K562 (cell line): ENCODE measurements at regions not wholly inside any gene's neighbourhood (a gene's known extent, or its start where the extent isn't known, plus 50 kb on each side); places are given as distances from the start of the nearest gene placed in this dataset.
A peak's percentile ranks its signal among the peaks of the same experiment; 100 is the strongest.

Experiments used
- ATAC-seq: fragments of 200-7000 bp; cut with Tn5 transposase; 3 replicates; pipeline ENCODE4 v1.9.1; 2020; ENCODE audit warnings: moderate library complexity
- BruUV-seq: library from RNA; stranded (reverse); fragments of 400-500 nt; replicated peaks from 2 replicates; lab custom pipeline; 2021; lab: Mats Ljungman, UMichigan
- CTCF ChIA-PET: fragments of 300-600 bp; formaldehyde crosslinking; extraction: SDS; loops from one replicate; lab custom pipeline; 2021; ENCODE audit warnings: low intra/inter-chr PET ratio; lab: Yijun Ruan, JAX
- POLR2A ChIA-PET: fragments of 300-600, 350-650 bp; sonication (Branson Sonifier 250); formaldehyde crosslinking; extraction: SDS; loops from one replicate; lab custom pipeline; 2021; ENCODE audit warnings: antibody characterized with exemption, inconsistent platforms; lab: Yijun Ruan, JAX
- DNase-seq, 4 experiments: peaks; one replicate each; pipeline versions ENCODE4 v3.0.0 to v3.0.0-alpha.2; 2011 to 2018; ENCODE audit warnings: low spot score in 3 of 4, mixed read lengths in 3 of 4; ENCODE audit errors: extremely low read depth in 1 of 4
- FAIRE-seq: peaks from 2 replicates; lab custom pipeline; 2011; peaks lifted over from hg19 to GRCh38; lab: Jason Lieb, UNC
- H2AFZ ChIP-seq: 2 replicates; pipeline ENCODE4 v1.6.0; 2011; ENCODE audit warnings: low read depth, low read length, control low read depth, inconsistent platforms
- H3K27ac ChIP-seq: fragments of 200-600 bp; 3 replicates; pipeline ENCODE4 v1.8.0; 2011; ENCODE audit warnings: low read depth, mild to moderate bottlenecking, control low read depth, inconsistent platforms, low read length, moderate library complexity, mixed read lengths; ENCODE audit errors: extremely low read depth
- H3K27me3 ChIP-seq, 2 experiments: fragments of 300-600 bp in 1 of 2; 2 replicates in 1 of 2; 3 replicates in 1 of 2; pipeline versions ENCODE4 v1.6.0 to v1.8.0; 2011; ENCODE audit warnings: inconsistent platforms in 2 of 2, low read length in 2 of 2, mild to moderate bottlenecking in 1 of 2, mixed read lengths in 1 of 2, moderate library complexity in 1 of 2; ENCODE audit not compliant: control insufficient read depth in 2 of 2, insufficient read depth in 2 of 2
- H3K36me3 ChIP-seq: fragments of 300-600 bp; 3 replicates; pipeline ENCODE4 v1.8.0; 2011; ENCODE audit warnings: mild to moderate bottlenecking, low read length, inconsistent platforms; ENCODE audit not compliant: control insufficient read depth, insufficient read depth
- H3K4me1 ChIP-seq, 2 experiments: fragments of 200-600 bp in 1 of 2; replicated peaks in 1 of 2; 2 replicates in 1 of 2; 3 replicates in 1 of 2; pipeline versions ENCODE4 v1.5.1 to v1.8.0; 2011; ENCODE audit warnings: inconsistent platforms in 2 of 2, low read length in 2 of 2, mild to moderate bottlenecking in 1 of 2, mixed read lengths in 1 of 2, moderate library complexity in 1 of 2; ENCODE audit not compliant: control insufficient read depth in 2 of 2, insufficient read depth in 2 of 2
- H3K4me2 ChIP-seq: 2 replicates; pipeline ENCODE4 v1.6.1; 2011; ENCODE audit warnings: low read length, control low read depth, inconsistent platforms, mixed read lengths; ENCODE audit not compliant: insufficient read depth
- H3K4me3 ChIP-seq: fragments of 200-600 bp; sonication (generic), shearing (Covaris generic); 2 replicates; pipeline ENCODE4 v1.5.1; 2016; ENCODE audit warnings: control low read depth, inconsistent platforms
- H3K79me2 ChIP-seq: fragments of 200-600 bp; 3 replicates; pipeline ENCODE4 v1.8.0; 2011; ENCODE audit warnings: low read length, inconsistent platforms; ENCODE audit not compliant: control insufficient read depth, insufficient read depth
- H3K9ac ChIP-seq, 2 experiments: 2 replicates each; pipeline versions ENCODE4 v1.6.0 to v1.6.1; 2011; ENCODE audit warnings: low read depth in 2 of 2, low read length in 2 of 2, control low read depth in 1 of 2, inconsistent platforms in 1 of 2, mild to moderate bottlenecking in 1 of 2, mixed read lengths in 1 of 2; ENCODE audit not compliant: insufficient read depth in 1 of 2
- H3K9me1 ChIP-seq: one replicate; pipeline ENCODE4 v1.6.0; 2011; ENCODE audit warnings: inconsistent platforms, mild to moderate bottlenecking, low read length, moderate library complexity; ENCODE audit not compliant: control insufficient read depth, insufficient read depth
- H3K9me3 ChIP-seq: replicated peaks from 2 replicates; pipeline ENCODE4 v1.5.1; 2011; ENCODE audit warnings: low read depth, low read length, inconsistent platforms; ENCODE audit not compliant: control insufficient read depth, insufficient read depth
- H4K20me1 ChIP-seq: replicated peaks from 2 replicates; pipeline ENCODE4 v1.6.1; 2011; ENCODE audit warnings: low read length, inconsistent platforms, mixed read lengths; ENCODE audit not compliant: control insufficient read depth, insufficient read depth
- CBFA2T3 ChIP-seq: fragments of 450-650 bp; IDR thresholded peaks from 2 replicates; pipeline ENCODE4 v1.6.1; 2017
- CHD2 ChIP-seq: IDR thresholded peaks from 2 replicates; pipeline ENCODE4 v1.6.1; 2011; ENCODE audit warnings: low read depth, low read length
- MCM3 ChIP-seq: fragments of 450-650 bp; IDR thresholded peaks from 2 replicates; pipeline ENCODE4 v1.6.1; 2016
- PHB2 ChIP-seq: fragments of 450-650 bp; IDR thresholded peaks from 2 replicates; pipeline ENCODE4 v1.6.1; 2017; ENCODE audit warnings: low read depth
- RBM22 ChIP-seq: fragments of 200-400 bp; formaldehyde crosslinking; IDR thresholded peaks from 2 replicates; pipeline ENCODE4 v1.6.1; 2018; ENCODE audit warnings: low read length, low read depth; ENCODE audit not compliant: poor library complexity, severe bottlenecking
- STAT5A ChIP-seq: IDR thresholded peaks from 2 replicates; pipeline ENCODE4 v1.6.1; 2012; ENCODE audit warnings: low read length, inconsistent platforms, borderline replicate concordance
- ZNF124 ChIP-seq: sonication (generic); formaldehyde crosslinking; IDR thresholded peaks from 2 replicates; pipeline ENCODE4 v1.8.1; 2022; ENCODE audit warnings: missing genetic modification reagents
- ZNF146 ChIP-seq: IDR thresholded peaks from one replicate; pipeline ENCODE4 v1.6.1; 2018; ENCODE audit warnings: missing compliant biosample characterization; ENCODE audit not compliant: unreplicated experiment
- ZNF184 ChIP-seq: sonication (generic); formaldehyde crosslinking; IDR thresholded peaks from 2 replicates; pipeline ENCODE4 v1.5.0; 2020; ENCODE audit warnings: missing genetic modification reagents
- ZNF785 ChIP-seq: fragments of 250-450 bp; sonication (Bioruptor Pico); IDR thresholded peaks from 2 replicates; pipeline ENCODE4 v1.4.0; 2020; ENCODE audit warnings: mild to moderate bottlenecking
- WGBS: fragments of 100-300 bp; shearing (Covaris generic); methylation state at CpG from one replicate; pipeline ENCODE4 v1.1.6; 2016; ENCODE audit warnings: low coverage, mixed read lengths; ENCODE audit not compliant: insufficient coverage; ENCODE audit errors: missing lambda C conversion rate; 5-methylcytosine and 5-hydroxymethylcytosine counted together
- in situ Hi-C: fragments of 300-500 bp; cut with MboI; formaldehyde crosslinking; loops from 4 replicates; pipeline ENCODE4 v1.15.0; 2018; ENCODE audit warnings: inconsistent platforms, mixed read lengths
- intact Hi-C: fragments of 100-400 bp; cut with micrococcal nuclease; formaldehyde crosslinking; loops from 2 replicates; pipeline ENCODE4 v1.14.2; 2022
- TF ChIP-seq, protein P1 (sequence below): fragments of 250-450 bp; sonication (Bioruptor Pico); IDR thresholded peaks from 2 replicates; pipeline ENCODE4 v1.8.0; 2021; ENCODE audit warnings: moderate library complexity, mild to moderate bottlenecking, inconsistent platforms
- TF ChIP-seq, protein P2 (sequence below), 2 experiments: fragments of 450-650 bp; formaldehyde crosslinking in 1 of 2; IDR thresholded peaks; 2 replicates each; pipeline versions ENCODE4 v1.4.0 to v1.6.1; 2014 to 2020; ENCODE audit warnings: mild to moderate bottlenecking in 2 of 2, borderline replicate concordance in 1 of 2, low read depth in 1 of 2
- TF ChIP-seq, protein P3 (sequence below): fragments of 450-650 bp; formaldehyde crosslinking; IDR thresholded peaks from 2 replicates; pipeline ENCODE4 v1.4.0; 2022; ENCODE audit warnings: mild to moderate bottlenecking, moderate library complexity

DNA sequence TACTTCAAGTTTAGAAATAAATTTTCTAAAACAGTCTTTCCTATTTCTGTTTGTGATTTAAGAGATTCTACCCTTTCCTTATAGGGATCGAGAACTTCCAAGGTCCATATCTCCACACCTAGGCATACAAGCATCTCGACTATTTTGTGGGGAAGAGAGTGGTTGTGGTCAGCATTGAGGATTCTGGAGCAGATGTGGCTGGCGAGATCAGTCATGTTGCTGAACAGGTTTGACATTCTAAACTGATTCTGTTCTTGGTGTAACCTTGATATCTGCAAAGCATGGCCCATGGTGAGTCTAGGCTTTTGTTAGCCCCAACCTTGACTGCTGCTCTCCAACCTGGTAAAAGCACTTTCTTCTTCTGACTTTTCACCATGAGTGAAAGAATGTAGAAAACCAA lies 167.6 kb upstream of the POGK start:
- in situ Hi-C loops, result no loop called here
- FAIRE-seq, result no peak
- BruUV-seq, result no TSS peak
- TF ChIP-seq ZNF146 (CRISPR knock-in tag), result no peak
- TF ChIP-seq, protein P1, sequence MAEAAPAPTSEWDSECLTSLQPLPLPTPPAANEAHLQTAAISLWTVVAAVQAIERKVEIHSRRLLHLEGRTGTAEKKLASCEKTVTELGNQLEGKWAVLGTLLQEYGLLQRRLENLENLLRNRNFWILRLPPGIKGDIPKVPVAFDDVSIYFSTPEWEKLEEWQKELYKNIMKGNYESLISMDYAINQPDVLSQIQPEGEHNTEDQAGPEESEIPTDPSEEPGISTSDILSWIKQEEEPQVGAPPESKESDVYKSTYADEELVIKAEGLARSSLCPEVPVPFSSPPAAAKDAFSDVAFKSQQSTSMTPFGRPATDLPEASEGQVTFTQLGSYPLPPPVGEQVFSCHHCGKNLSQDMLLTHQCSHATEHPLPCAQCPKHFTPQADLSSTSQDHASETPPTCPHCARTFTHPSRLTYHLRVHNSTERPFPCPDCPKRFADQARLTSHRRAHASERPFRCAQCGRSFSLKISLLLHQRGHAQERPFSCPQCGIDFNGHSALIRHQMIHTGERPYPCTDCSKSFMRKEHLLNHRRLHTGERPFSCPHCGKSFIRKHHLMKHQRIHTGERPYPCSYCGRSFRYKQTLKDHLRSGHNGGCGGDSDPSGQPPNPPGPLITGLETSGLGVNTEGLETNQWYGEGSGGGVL, result no peak
- TF ChIP-seq, protein P2, sequence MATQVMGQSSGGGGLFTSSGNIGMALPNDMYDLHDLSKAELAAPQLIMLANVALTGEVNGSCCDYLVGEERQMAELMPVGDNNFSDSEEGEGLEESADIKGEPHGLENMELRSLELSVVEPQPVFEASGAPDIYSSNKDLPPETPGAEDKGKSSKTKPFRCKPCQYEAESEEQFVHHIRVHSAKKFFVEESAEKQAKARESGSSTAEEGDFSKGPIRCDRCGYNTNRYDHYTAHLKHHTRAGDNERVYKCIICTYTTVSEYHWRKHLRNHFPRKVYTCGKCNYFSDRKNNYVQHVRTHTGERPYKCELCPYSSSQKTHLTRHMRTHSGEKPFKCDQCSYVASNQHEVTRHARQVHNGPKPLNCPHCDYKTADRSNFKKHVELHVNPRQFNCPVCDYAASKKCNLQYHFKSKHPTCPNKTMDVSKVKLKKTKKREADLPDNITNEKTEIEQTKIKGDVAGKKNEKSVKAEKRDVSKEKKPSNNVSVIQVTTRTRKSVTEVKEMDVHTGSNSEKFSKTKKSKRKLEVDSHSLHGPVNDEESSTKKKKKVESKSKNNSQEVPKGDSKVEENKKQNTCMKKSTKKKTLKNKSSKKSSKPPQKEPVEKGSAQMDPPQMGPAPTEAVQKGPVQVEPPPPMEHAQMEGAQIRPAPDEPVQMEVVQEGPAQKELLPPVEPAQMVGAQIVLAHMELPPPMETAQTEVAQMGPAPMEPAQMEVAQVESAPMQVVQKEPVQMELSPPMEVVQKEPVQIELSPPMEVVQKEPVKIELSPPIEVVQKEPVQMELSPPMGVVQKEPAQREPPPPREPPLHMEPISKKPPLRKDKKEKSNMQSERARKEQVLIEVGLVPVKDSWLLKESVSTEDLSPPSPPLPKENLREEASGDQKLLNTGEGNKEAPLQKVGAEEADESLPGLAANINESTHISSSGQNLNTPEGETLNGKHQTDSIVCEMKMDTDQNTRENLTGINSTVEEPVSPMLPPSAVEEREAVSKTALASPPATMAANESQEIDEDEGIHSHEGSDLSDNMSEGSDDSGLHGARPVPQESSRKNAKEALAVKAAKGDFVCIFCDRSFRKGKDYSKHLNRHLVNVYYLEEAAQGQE (IDR thresholded peaks at IDR 0.05; ENCODE audit: borderline replicate concordance), result no peak
- TF ChIP-seq, protein P2 (CRISPR knock-in tag; IDR thresholded peaks at IDR 0.05; ENCODE audit: low read depth), result no peak
- no peak for TF ChIP-seq CBFA2T3
- no peak for TF ChIP-seq PHB2
- TF ChIP-seq ZNF785 (CRISPR knock-in tag), result no peak
- TF ChIP-seq CHD2, result no peak
- TF ChIP-seq, protein P3, sequence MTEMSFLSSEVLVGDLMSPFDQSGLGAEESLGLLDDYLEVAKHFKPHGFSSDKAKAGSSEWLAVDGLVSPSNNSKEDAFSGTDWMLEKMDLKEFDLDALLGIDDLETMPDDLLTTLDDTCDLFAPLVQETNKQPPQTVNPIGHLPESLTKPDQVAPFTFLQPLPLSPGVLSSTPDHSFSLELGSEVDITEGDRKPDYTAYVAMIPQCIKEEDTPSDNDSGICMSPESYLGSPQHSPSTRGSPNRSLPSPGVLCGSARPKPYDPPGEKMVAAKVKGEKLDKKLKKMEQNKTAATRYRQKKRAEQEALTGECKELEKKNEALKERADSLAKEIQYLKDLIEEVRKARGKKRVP (CRISPR knock-in tag), result no peak
- TF ChIP-seq ZNF184, result no peak
- TF ChIP-seq MCM3, result no peak
- no peak for TF ChIP-seq STAT5A
- TF ChIP-seq RBM22, result no peak
- no peak for TF ChIP-seq ZNF124 (CRISPR knock-in tag)

More for the DNA sequence above, 167.6 kb upstream of the POGK start:
- no peaks in the 10 kb centered on the region for H3K36me3 ChIP-seq
- no peaks in the 10 kb centered on the region for H3K9me1 ChIP-seq
- intact Hi-C loops, result no loop called here
- no peaks in the 10 kb centered on the region for H3K79me2 ChIP-seq
- WGBS, result 48% methylated on average over 3 of the region's 3 CpGs
- ATAC-seq (no peak), DNase-seq (peak in 1 of 4 experiments; percentile 14)
- H3K4me2 ChIP-seq, result no peak overlapping the region
- no peaks in the 10 kb centered on the region for H3K27me3 ChIP-seq
- H3K9me3 ChIP-seq, result no peaks in the 10 kb centered on the region
- H3K4me3 ChIP-seq, result no peak overlapping the region
- H4K20me1 ChIP-seq, result no peaks in the 10 kb centered on the region
- H2AFZ ChIP-seq, result no peak overlapping the region; the same call in 1 of the 2 replicates
- peaks cover 5 to 17% of the 10 kb centered on the region in 2 experiments for H3K4me1 ChIP-seq
- no peak overlapping the region for H3K9ac ChIP-seq
- POLR2A ChIA-PET, result interaction anchor here (0.8 kb wide), 1 partner anchor 30 kb away, joined by 3 read pairs; no protein-coding TSS in a partner anchor
- H3K27ac ChIP-seq, result no peak overlapping the region
- CTCF ChIA-PET, result no interaction called here
